ENCODE measurements at regions not wholly inside any gene's neighbourhood (a gene's known extent, or its start where the extent isn't known, plus 50 kb on each side); places are given as distances from the start of the nearest gene placed in this dataset.
"Not testable (repeated sequence)": the region's sequence is repeated elsewhere in the genome, so short reads cannot be mapped to it uniquely, and the experiment has no call there.

DNA sequence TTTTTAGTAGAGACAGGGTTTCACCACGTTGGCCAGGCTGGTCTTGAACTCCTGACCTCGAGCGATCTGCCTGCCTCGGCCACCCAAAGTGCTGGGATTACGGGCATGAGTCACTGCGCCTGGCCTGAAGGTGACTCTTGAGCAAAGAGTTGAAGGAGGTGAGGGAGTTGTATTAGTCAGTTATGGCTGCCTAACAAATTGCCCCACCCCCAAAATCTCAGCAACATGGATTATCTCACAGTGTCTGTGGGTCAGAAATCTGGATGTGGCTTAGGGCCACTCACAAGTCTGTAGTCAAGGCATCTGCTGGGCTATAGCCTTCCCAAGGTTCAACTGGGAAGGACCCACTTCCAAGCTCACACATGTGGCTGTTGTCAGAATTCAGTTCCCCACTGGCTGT is 52.8 kb upstream of the ADGRE5 start:
- DNase-seq (ENCODE audit: low spot score): no peak

DNA sequence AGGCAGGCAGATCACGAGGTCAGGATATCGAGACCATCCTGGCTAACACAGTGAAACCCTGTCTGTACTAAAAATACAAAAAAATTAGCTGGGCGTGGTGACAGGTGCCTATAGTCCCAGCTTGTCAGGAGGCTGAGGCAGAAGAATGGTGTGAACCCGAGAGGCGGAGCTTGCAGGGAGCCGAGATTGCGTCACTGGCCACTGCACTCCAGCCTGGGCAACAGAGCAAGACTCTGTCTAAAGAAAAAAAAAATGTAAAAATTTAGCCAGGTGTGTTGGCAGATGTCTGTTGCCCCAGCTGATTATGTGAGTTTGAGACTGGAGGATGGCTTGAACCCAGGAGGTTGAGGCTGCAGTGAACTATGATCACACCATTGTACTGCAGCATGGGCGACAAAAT is 54.2 kb upstream of the ADGRE5 start:
- not testable (repeated sequence) for DNase-seq (ENCODE audit: low spot score)

GRCh38 chr19:14325863-14326262 is 55.4 kb upstream of the ADGRE5 start:
- no peak for DNase-seq (ENCODE audit: low spot score)

- DNase-seq (ENCODE audit: low spot score): no peak
Measured at GRCh38 chr19:14325134-14325533, 56.1 kb upstream of the ADGRE5 start.

GRCh38 chr19:14322889-14323463 is 58.3 kb upstream of the ADGRE5 start:
- no peak for DNase-seq (ENCODE audit: low spot score)

DNA sequence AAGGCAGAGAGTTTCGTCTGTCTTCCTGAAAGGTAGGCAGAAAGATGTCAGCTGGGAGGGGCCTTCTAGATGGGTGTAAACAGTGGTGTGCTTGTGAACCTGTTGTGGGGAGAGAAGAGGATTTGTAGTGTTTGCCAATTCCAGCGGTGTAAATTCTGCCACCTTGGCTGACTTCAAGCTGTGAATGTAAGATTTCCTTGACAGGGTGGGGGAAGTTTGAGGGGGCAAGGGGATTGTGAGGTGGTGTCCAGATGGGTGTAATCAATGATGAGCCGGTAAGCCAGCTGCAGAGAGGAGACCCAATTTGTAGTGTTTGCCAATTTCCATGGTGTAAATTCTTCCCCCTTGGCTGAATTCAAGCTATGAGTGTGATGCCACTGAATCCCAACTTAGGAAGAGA is 61.0 kb upstream of the ADGRE5 start:
- DNase-seq (ENCODE audit: low spot score): no peak

DNA sequence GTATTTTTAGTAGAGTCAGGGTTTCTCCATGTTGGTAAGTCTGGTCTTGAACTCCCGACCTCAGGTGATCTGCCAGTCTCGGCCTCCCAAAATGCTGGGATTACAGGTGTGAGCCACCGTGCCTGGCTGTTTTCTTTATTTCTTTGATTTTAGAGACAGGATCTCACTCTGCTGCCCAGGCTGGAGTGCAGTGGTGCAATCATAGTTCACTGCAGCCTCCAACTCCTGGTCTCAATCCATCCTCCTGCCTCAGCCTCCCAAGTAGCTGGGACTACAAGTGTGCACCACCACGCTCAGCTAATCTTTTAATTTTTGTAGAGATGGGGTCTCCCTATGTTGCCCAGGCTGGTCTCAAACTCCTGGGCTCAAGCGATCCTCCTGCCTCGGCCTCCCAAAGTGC is 61.5 kb upstream of the ADGRE5 start:
- DNase-seq (ENCODE audit: low spot score): not testable (repeated sequence)

DNA sequence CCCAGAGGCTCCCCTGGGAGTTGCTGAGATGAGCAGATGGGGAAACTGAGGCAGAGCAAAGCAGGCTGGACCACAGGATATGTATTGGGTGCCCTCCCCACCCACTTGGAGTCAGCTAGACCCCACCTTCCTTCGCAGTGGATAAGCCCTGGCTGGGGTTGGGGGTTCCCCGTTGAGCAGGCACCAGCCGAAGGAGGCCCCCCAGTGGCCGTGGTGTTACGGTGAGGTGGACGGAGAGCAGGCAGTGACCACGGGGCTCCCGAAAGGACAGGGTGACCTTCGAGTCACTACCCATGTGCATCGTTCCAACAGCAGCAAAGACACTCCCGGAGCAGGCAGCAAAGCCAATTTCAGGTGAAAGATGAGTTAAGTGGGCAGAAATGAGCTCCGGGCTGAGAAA is 62.4 kb upstream of the ADGRE5 start:
- no peak for DNase-seq (ENCODE audit: low spot score)

DNA sequence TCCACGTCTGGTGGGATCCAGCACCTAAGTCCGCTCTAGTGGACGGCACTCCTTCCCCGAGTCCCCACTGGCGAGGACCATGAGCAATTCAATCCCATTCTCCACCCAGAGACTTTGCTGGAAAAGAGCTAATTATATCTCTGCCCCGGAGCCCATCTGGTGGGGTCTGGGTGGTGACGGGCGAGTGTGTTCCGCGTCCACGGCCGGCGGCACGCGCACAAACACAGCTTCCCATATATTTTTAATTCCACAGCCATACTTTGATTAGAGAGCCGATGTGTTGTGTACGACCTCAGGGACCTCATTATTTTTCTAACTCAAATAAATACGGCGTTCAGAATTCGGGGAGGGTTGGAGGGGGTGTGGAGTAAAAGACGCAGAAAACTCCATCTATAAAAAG is 64.1 kb upstream of the ADGRE5 start:
- DNase-seq (ENCODE audit: low spot score): no peak

- no peak for DNase-seq (ENCODE audit: low spot score)
Measured at GRCh38 chr19:14315433-14315832, 65.8 kb upstream of the ADGRE5 start.

DNA sequence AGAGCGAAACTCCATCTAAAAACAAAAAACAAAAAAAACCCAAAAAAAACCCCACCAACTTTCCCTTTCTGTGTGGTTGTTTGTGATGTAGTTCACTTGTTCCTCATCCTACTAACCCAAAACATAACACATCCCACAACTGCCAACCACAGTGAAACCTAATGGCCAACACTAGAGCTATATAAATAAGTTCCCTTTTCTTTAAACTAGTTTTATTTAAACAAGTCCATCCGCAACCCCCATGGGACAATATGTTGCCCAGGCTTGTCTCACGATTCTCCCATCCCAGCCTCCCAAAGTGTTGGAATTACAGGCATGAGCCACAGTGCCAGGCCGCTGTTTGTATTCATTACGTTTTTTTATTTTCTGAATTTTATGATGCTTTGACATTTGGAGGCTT is 71.2 kb upstream of the ADGRE5 start:
- no peak for DNase-seq (ENCODE audit: low spot score)

GRCh38 chr19:14305706-14306105 is 75.5 kb upstream of the ADGRE5 start:
- no peak for DNase-seq (ENCODE audit: low spot score)

- DNase-seq (ENCODE audit: low spot score): no peak
Measured at GRCh38 chr19:14301150-14301549, 80.1 kb upstream of the ADGRE5 start.

- no peak for DNase-seq (ENCODE audit: low spot score)
Measured at GRCh38 chr19:14300303-14300702, 80.9 kb upstream of the ADGRE5 start.

- DNase-seq (ENCODE audit: low spot score): not testable (repeated sequence)
Measured at GRCh38 chr19:14299224-14299827, 81.9 kb upstream of the ADGRE5 start.

GRCh38 chr19:14297883-14298576 is 83.2 kb upstream of the ADGRE5 start:
- not testable (repeated sequence) for DNase-seq (ENCODE audit: low spot score)

DNA sequence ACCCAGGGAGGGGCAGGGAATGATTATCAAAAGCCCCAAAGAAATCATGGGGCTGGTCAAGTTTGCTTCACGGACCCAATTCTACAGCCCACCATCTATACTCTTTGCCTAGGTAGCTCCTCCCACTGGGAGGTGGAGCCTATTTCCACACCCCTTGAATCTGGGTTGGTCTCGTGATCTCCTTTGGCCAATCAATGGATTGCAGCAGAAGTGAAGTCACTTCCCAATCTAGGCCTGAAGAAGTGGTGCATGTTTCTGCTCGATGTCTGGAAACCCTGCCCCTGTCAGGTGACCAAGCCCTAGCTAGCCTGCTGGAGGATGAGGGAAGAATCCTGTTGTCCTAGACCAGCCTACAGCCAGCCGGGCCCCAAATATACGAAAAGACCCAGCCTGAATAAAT is 86.3 kb upstream of the ADGRE5 start:
- DNase-seq (ENCODE audit: low spot score): peak; percentile 56

DNA sequence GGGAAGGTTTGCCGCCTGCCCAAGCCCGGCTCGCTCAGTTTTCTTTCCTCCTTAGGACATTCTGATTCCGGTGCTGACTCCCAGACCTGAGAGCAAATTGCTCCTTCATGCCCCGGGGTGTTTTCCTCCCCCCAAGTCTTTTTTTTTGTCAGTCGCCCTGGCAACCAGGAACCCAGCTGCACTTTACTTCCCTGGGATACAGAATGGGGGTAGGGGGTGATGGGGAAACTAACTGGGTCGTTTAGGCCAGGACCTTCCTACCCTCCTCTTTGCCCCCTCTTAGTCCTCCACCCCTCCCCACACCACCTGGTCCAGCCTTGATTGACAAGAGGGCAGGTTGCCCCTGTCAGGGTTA is 87.5 kb upstream of the ADGRE5 start:
- DNase-seq (ENCODE audit: low spot score): not testable (repeated sequence)

DNA sequence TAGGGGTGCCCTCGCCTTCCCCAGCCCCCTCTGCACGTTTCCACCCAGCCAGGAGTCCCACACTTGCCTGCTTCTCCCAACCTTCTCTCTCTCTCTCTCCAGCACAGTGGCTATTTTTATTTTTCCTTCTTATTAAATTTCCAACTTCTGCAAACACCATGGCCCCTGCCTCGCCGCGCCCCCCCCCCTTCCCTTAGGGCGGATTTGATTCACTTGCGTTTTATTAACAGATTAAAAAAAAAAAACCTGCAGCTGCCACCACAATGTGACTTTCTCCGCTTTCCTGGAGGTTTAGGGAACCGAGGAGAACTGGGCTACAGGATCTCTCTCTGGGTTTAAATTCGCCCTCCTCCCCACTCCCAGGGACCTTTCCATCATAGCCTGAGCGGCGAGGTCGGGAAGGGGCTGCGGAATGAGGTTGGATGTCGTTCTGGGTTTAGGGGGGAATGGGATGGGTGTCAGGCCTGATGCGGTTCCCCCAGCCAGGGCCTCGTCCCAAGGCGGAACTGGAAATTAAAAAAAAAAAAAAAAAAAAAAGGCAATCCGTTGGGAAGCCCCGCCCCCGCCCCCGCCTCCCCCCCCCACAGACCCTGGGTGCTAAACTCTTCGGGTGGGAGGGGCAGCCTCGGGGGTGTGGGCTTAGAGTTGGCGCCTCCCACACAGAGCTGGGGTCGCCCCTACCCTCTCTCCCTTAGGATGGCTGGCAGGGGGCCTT is 87.3 kb upstream of the ADGRL1 start:
- not testable (repeated sequence) for DNase-seq (ENCODE audit: low spot score)

- DNase-seq (ENCODE audit: low spot score): not testable (repeated sequence)
Measured at GRCh38 chr19:14289810-14290209, 83.8 kb upstream of the ADGRL1 start.

GRCh38 chr19:14287837-14288236 is 81.9 kb upstream of the ADGRL1 start:
- not testable (repeated sequence) for DNase-seq (ENCODE audit: low spot score)

DNA sequence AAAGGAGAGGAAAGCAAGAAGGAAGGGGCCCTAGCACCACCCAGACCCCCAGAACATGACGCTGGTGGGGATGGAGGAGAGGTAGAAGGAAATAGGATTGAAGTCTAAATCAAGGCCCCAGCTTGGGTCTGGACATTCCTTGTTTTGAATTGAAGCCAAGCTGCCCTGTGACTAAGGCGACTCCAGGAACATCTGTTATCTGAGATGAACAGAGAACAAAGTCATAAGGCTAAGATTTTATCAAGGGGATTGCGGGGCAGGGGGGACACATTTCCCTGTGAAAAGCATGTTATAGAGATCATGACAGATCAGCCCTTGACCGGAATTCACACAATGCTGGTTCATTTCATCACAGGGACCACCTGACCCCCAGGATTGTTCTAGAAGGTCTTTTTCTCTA is 80.6 kb upstream of the ADGRL1 start:
- not testable (repeated sequence) for DNase-seq (ENCODE audit: low spot score)

DNA sequence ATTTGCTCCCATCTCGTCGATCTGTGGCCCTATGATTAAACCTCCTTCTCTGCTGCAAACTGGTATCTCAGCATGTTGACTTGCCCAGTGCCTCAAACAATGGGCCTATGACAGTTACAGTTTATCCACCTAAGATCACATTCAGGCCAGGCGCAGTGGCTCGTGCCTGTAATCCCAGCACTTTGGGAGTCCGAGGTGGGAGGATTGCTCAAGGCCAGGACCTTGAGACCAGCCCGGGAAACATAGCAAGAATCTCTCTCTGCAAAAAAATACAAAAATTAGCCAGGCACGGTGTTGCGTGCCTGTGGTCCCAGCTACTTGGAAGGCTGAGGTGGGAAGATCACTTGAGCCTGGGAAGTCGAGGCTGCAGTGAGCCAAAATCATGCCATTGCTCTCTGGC is 79.8 kb upstream of the ADGRL1 start:
- DNase-seq (ENCODE audit: low spot score): not testable (repeated sequence)

Measured in H4 (cell line).